ENCODE measurements at regions not wholly inside any gene's neighbourhood (a gene's known extent, or its start where the extent isn't known, plus 50 kb on each side); places are given as distances from the start of the nearest gene placed in this dataset.

DNA sequence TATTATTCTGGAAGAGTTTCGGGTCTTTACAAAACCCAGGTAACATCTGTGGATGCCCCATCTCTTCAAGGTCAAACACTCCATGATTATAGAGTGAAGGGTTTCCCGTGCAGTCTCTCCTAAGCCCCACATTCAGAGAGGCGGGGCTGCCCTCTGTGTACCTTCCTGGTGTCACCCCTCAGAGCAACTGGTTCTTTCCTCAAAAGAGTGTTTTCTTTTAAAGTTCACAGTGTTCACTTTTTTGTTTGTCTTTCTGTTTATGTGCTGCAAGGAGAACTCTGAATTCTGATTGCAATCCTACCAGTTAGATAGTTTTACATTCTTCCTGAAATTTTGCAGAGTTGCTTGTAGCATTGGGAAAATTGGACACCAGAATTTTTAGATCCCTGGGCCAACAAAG, 190.2 kb downstream of the ADAMTS15 start:
- TF ChIP-seq, protein P1, sequence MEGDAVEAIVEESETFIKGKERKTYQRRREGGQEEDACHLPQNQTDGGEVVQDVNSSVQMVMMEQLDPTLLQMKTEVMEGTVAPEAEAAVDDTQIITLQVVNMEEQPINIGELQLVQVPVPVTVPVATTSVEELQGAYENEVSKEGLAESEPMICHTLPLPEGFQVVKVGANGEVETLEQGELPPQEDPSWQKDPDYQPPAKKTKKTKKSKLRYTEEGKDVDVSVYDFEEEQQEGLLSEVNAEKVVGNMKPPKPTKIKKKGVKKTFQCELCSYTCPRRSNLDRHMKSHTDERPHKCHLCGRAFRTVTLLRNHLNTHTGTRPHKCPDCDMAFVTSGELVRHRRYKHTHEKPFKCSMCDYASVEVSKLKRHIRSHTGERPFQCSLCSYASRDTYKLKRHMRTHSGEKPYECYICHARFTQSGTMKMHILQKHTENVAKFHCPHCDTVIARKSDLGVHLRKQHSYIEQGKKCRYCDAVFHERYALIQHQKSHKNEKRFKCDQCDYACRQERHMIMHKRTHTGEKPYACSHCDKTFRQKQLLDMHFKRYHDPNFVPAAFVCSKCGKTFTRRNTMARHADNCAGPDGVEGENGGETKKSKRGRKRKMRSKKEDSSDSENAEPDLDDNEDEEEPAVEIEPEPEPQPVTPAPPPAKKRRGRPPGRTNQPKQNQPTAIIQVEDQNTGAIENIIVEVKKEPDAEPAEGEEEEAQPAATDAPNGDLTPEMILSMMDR (IDR thresholded peaks at IDR 0.05), result no peak
- TF ChIP-seq POLR2A (IDR thresholded peaks at IDR 0.05), result no peak
